Lower leg skin (tissue), 3 donors: ENCODE measurements at regions not wholly inside any gene's neighbourhood (a gene's known extent, or its start where the extent isn't known, plus 50 kb on each side); places are given as distances from the start of the nearest gene placed in this dataset.

Experiments used
- POLR2A ChIP-seq, 2 donors: fragments of 450-650 bp; IDR thresholded peaks; one replicate each; pipeline ENCODE4 v1.6.1; 2016 to 2017; ENCODE audit warnings: antibody characterized with exemption in 2 of 2, mild to moderate bottlenecking in 1 of 2, moderate library complexity in 1 of 2
- TF ChIP-seq, protein P1 (sequence below), 3 donors: fragments of 450-650 bp; IDR thresholded peaks; one replicate each; pipeline ENCODE4 v1.5.1; 2016; ENCODE audit warnings: antibody characterized with exemption in 3 of 3, mild to moderate bottlenecking in 3 of 3, moderate library complexity in 2 of 3

- TF ChIP-seq, protein P1, sequence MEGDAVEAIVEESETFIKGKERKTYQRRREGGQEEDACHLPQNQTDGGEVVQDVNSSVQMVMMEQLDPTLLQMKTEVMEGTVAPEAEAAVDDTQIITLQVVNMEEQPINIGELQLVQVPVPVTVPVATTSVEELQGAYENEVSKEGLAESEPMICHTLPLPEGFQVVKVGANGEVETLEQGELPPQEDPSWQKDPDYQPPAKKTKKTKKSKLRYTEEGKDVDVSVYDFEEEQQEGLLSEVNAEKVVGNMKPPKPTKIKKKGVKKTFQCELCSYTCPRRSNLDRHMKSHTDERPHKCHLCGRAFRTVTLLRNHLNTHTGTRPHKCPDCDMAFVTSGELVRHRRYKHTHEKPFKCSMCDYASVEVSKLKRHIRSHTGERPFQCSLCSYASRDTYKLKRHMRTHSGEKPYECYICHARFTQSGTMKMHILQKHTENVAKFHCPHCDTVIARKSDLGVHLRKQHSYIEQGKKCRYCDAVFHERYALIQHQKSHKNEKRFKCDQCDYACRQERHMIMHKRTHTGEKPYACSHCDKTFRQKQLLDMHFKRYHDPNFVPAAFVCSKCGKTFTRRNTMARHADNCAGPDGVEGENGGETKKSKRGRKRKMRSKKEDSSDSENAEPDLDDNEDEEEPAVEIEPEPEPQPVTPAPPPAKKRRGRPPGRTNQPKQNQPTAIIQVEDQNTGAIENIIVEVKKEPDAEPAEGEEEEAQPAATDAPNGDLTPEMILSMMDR (IDR thresholded peaks at IDR 0.05), result no peak
- TF ChIP-seq POLR2A (IDR thresholded peaks at IDR 0.05), result no peak
Observed at GRCh38 chr2:66673286-66673685, 238.4 kb downstream of the MEIS1 start.
